Neuronal stem cell (in vitro differentiated cells): ENCODE measurements at regions not wholly inside any gene's neighbourhood (a gene's known extent, or its start where the extent isn't known, plus 50 kb on each side); places are given as distances from the start of the nearest gene placed in this dataset.

ENCODE experiments used
- DNase-seq: peaks from one replicate; pipeline ENCODE4 v3.0.0-alpha.2; 2013; ENCODE audit warnings: low spot score
- H2AFZ ChIP-seq: one replicate; pipeline ENCODE4 v1.6.1; 2013; ENCODE audit warnings: mild to moderate bottlenecking, low read length, inconsistent platforms
- H2AK5ac ChIP-seq: 2 replicates; pipeline ENCODE4 v1.6.1; 2013; ENCODE audit warnings: low read depth, mild to moderate bottlenecking, inconsistent platforms, low read length, moderate library complexity, mixed read lengths
- H2BK120ac ChIP-seq: 2 replicates; pipeline ENCODE4 v1.6.1; 2013; ENCODE audit warnings: low read depth, mild to moderate bottlenecking, inconsistent platforms, low read length, moderate library complexity, mixed read lengths
- H2BK12ac ChIP-seq: one replicate; pipeline ENCODE4 v1.6.1; 2013; ENCODE audit warnings: low read length, inconsistent platforms
- H2BK15ac ChIP-seq: 2 replicates; pipeline ENCODE4 v1.6.1; 2013; ENCODE audit warnings: mild to moderate bottlenecking, low read length, inconsistent platforms, mixed read lengths
- H2BK5ac ChIP-seq: one replicate; pipeline ENCODE4 v1.6.1; 2013; ENCODE audit warnings: inconsistent platforms, mild to moderate bottlenecking, low read length, moderate library complexity
- H3K14ac ChIP-seq: one replicate; pipeline ENCODE4 v1.6.1; 2013; ENCODE audit warnings: low read length, inconsistent platforms
- H3K18ac ChIP-seq: 2 replicates; pipeline ENCODE4 v1.6.1; 2013; ENCODE audit warnings: low read length, inconsistent platforms
- H3K23ac ChIP-seq: 2 replicates; pipeline ENCODE4 v1.6.1; 2013; ENCODE audit warnings: low read depth, mild to moderate bottlenecking, mixed read lengths, low read length, inconsistent platforms; ENCODE audit not compliant: poor library complexity
- H3K27ac ChIP-seq: replicated peaks from 3 replicates; pipeline ENCODE4 v1.5.1; 2013; ENCODE audit warnings: low read length, inconsistent platforms
- H3K27me3 ChIP-seq, 3 experiments: 2 replicates each; pipeline ENCODE4 v1.6.1; 2013; ENCODE audit warnings: low read length in 3 of 3, mild to moderate bottlenecking in 2 of 3, inconsistent platforms in 1 of 3, low read depth in 1 of 3, mixed read lengths in 1 of 3, moderate library complexity in 1 of 3; ENCODE audit not compliant: control insufficient read depth in 3 of 3, insufficient read depth in 3 of 3
- H3K36me3 ChIP-seq, 2 donors: replicated peaks in 1 of 2; 2 replicates each; pipeline ENCODE4 v1.6.1; 2013; ENCODE audit warnings: low read length in 2 of 2; ENCODE audit not compliant: control insufficient read depth in 2 of 2, insufficient read depth in 2 of 2
- H3K4ac ChIP-seq: 2 replicates; pipeline ENCODE4 v1.6.1; 2013; ENCODE audit warnings: inconsistent platforms, mild to moderate bottlenecking, low read length, moderate library complexity
- H3K4me1 ChIP-seq, 2 donors: 1 replicate in 1 of 2; 2 replicates in 1 of 2; pipeline ENCODE4 v1.6.1; 2013; ENCODE audit warnings: low read length in 2 of 2, low read depth in 1 of 2; ENCODE audit not compliant: control insufficient read depth in 2 of 2, insufficient read depth in 1 of 2
- H3K4me2 ChIP-seq: one replicate; pipeline ENCODE4 v1.6.1; 2013; ENCODE audit warnings: mild to moderate bottlenecking, low read length, inconsistent platforms; ENCODE audit not compliant: insufficient read depth, poor library complexity, severe bottlenecking
- H3K4me3 ChIP-seq, 2 donors: 2 replicates each; pipeline ENCODE4 v1.5.1; 2013; ENCODE audit warnings: low read length in 2 of 2, mild to moderate bottlenecking in 2 of 2, inconsistent platforms in 1 of 2, moderate library complexity in 1 of 2
- H3K79me1 ChIP-seq: one replicate; pipeline ENCODE4 v1.6.1; 2013; ENCODE audit warnings: low read depth, mild to moderate bottlenecking, inconsistent platforms, low read length, moderate library complexity
- H3K9ac ChIP-seq: one replicate; pipeline ENCODE4 v1.6.1; 2013; ENCODE audit warnings: mild to moderate bottlenecking, low read depth, low read length, inconsistent platforms; ENCODE audit not compliant: poor library complexity
- H3K9me3 ChIP-seq, 2 donors: replicated peaks in 1 of 2; 2 replicates each; pipeline versions ENCODE3 to v1.6.1; 2013; ENCODE audit warnings: low read length in 2 of 2, mild to moderate bottlenecking in 2 of 2, inconsistent platforms in 1 of 2, low read depth in 1 of 2, mixed read lengths in 1 of 2, moderate library complexity in 1 of 2; ENCODE audit not compliant: control insufficient read depth in 2 of 2, insufficient read depth in 1 of 2
- H4K8ac ChIP-seq: one replicate; pipeline ENCODE4 v1.6.1; 2013; ENCODE audit warnings: low read depth, mild to moderate bottlenecking, inconsistent platforms, low read length, moderate library complexity
- H4K91ac ChIP-seq: one replicate; pipeline ENCODE4 v1.6.1; 2013; ENCODE audit warnings: low read length, low read depth, mild to moderate bottlenecking, inconsistent platforms; ENCODE audit not compliant: poor library complexity
- WGBS, 2 donors: extraction: QIAGEN DNeasy Blood & Tissue Kit; methylation state at CpG; one replicate each; pipeline ENCODE4 v1.1.7; 2013; ENCODE audit warnings: missing lambda C conversion rate in 2 of 2, mixed read lengths in 1 of 2; ENCODE audit not compliant: insufficient read length in 2 of 2, insufficient replicate concordance in 1 of 2; ENCODE audit errors: extremely low coverage in 2 of 2; 5-methylcytosine and 5-hydroxymethylcytosine counted together

DNA sequence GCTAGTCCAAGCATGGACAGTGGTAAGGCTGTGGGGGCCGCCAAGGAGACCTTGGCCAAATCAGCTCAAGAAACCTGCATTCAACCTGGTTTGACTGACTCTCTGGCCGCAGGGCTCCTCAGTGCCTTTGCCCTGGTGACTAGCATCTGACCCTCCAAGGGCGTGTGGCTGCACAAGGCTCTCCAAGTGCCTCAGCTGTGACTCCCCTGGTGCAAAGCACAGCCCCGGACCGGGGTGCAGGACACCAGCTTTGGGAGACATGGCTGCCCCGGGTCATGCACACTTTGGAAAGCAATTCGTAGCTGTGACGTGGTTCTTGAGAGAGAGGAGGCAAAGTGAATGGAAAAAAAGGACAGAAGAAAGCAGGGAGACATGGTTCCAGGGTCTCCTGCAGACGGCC is 245.2 kb upstream of the IRX2 start:
- no peak overlapping the region for H3K4me3 ChIP-seq
- no peak overlapping the region for H3K4me2 ChIP-seq
- H3K9me3 ChIP-seq, result peaks cover 0 to 1% of the 10 kb centered on the region in 2 donors
- no peak overlapping the region for H4K8ac ChIP-seq
- no peaks in the 10 kb centered on the region for H3K27me3 ChIP-seq
- peak overlapping the region; percentile 73 for H3K18ac ChIP-seq
- WGBS, 2 donors, result no CpG with 5 or more reads among the region's 9 CpGs
- no peak overlapping the region for H3K27ac ChIP-seq
- no peaks in the 10 kb centered on the region for H3K36me3 ChIP-seq
- H2BK5ac ChIP-seq, result no peak overlapping the region
- H4K91ac ChIP-seq, result no peak overlapping the region
- peak overlapping the region; percentile 60 for H3K14ac ChIP-seq
- H3K4me1 ChIP-seq, result peaks cover 9 to 13% of the 10 kb centered on the region in 2 donors
- no peak overlapping the region for H3K9ac ChIP-seq
- no peak overlapping the region for H2AFZ ChIP-seq
- H2BK12ac ChIP-seq, result peak overlapping the region; percentile 52
- peak overlapping the region; percentile 46 for H3K23ac ChIP-seq
- no peaks in the 10 kb centered on the region for H3K79me1 ChIP-seq
- no peak overlapping the region for H2BK120ac ChIP-seq
- DNase-seq, result no peak
- H2AK5ac ChIP-seq, result peak overlapping the region; percentile 44
- H3K4ac ChIP-seq, result no peak overlapping the region
- peak overlapping the region; percentile 79 for H2BK15ac ChIP-seq

GRCh38 chr5:2996248-2996647 is 244.8 kb upstream of the IRX2 start:
- no peak overlapping the region for H3K4me2 ChIP-seq
- H3K9me3 ChIP-seq, result no peaks in the 10 kb centered on the region
- H4K91ac ChIP-seq, result no peak overlapping the region
- peak overlapping the region; percentile 79 for H2BK15ac ChIP-seq
- peak overlapping the region; percentile 52 for H2BK12ac ChIP-seq
- no peak overlapping the region for H3K4ac ChIP-seq
- H3K36me3 ChIP-seq, result no peaks in the 10 kb centered on the region
- H2AK5ac ChIP-seq, result peak overlapping the region; percentile 44
- no peaks in the 10 kb centered on the region for H3K79me1 ChIP-seq
- no peak overlapping the region for H3K14ac ChIP-seq
- peak overlapping the region; percentile 46 for H3K23ac ChIP-seq
- H4K8ac ChIP-seq, result no peak overlapping the region
- H3K27me3 ChIP-seq, result no peaks in the 10 kb centered on the region
- H3K9ac ChIP-seq, result no peak overlapping the region
- H3K4me3 ChIP-seq, result no peak overlapping the region
- H2BK5ac ChIP-seq, result peak overlapping the region; percentile 26
- peaks cover 9 to 13% of the 10 kb centered on the region in 2 donors for H3K4me1 ChIP-seq
- H2BK120ac ChIP-seq, result no peak overlapping the region
- no peak overlapping the region for H2AFZ ChIP-seq
- WGBS, 2 donors, result no CpG with 5 or more reads among the region's 12 CpGs
- no peak for DNase-seq
- H3K27ac ChIP-seq, result no peak overlapping the region
- H3K18ac ChIP-seq, result peak overlapping the region; percentile 73

DNA sequence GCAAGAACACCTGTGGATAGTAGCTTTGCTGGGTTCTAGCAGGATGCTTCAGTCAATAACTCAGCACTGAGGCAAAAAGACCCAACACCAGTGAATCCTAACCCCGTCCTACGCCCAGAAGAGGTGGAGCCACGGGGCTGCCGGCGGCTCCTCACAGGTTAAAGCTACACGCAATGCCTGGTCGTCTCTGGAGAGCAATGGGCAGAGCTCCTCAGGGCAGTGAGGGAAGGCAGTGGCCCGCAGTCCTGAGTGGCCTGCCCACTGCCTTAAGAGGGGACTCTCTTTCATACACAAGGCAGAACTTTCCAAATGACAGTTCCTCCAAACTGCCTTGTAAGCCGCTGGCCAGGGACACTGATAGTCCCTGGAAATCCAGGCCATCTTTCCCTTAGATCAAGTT is 244.2 kb upstream of the IRX2 start:
- H2BK15ac ChIP-seq, result no peak overlapping the region
- H2AK5ac ChIP-seq, result no peak overlapping the region
- no peaks in the 10 kb centered on the region for H3K79me1 ChIP-seq
- DNase-seq, result no peak
- H2BK12ac ChIP-seq, result no peak overlapping the region
- no peak overlapping the region for H2BK5ac ChIP-seq
- no peak overlapping the region for H2AFZ ChIP-seq
- no peak overlapping the region for H4K91ac ChIP-seq
- H3K14ac ChIP-seq, result no peak overlapping the region
- no peak overlapping the region for H3K4ac ChIP-seq
- H3K9ac ChIP-seq, result no peak overlapping the region
- H3K23ac ChIP-seq, result no peak overlapping the region
- H3K4me3 ChIP-seq, result no peak overlapping the region
- no peak overlapping the region for H3K4me2 ChIP-seq
- H3K18ac ChIP-seq, result peak overlapping the region; percentile 11
- no peak overlapping the region for H3K27ac ChIP-seq
- no peak overlapping the region for H4K8ac ChIP-seq
- H3K36me3 ChIP-seq, result no peaks in the 10 kb centered on the region
- no CpG with 5 or more reads among the region's 9 CpGs for WGBS, 2 donors
- H3K9me3 ChIP-seq, result no peaks in the 10 kb centered on the region
- H3K4me1 ChIP-seq, result peaks cover 9 to 13% of the 10 kb centered on the region in 2 donors
- no peak overlapping the region for H2BK120ac ChIP-seq
- no peaks in the 10 kb centered on the region for H3K27me3 ChIP-seq

GRCh38 chr5:2995035-2995434 is 243.6 kb upstream of the IRX2 start:
- Histone ChIP-seq H4K8ac (no peak overlapping the region), H2BK15ac (no peak overlapping the region), H3K18ac (no peak overlapping the region), H2BK12ac (no peak overlapping the region), H3K4me1 (peaks cover 9 to 13% of the 10 kb centered on the region in 2 donors), H3K9me3 (no peaks in the 10 kb centered on the region), H3K27me3 (no peaks in the 10 kb centered on the region), H3K4me2 (no peak overlapping the region), H2BK120ac (no peak overlapping the region), H3K27ac (no peak overlapping the region), H2AFZ (no peak overlapping the region), H2AK5ac (no peak overlapping the region), H2BK5ac (no peak overlapping the region), H3K14ac (no peak overlapping the region), H3K79me1 (no peaks in the 10 kb centered on the region), H4K91ac (no peak overlapping the region), H3K36me3 (no peaks in the 10 kb centered on the region), H3K4me3 (no peak overlapping the region), H3K4ac (no peak overlapping the region), H3K23ac (no peak overlapping the region), H3K9ac (no peak overlapping the region)
- DNase-seq, result no peak
- no CpG with 5 or more reads among the region's 5 CpGs for WGBS, 2 donors
